Endothelial cell of hepatic sinusoid (primary cell): ENCODE measurements at regions not wholly inside any gene's neighbourhood (a gene's known extent, or its start where the extent isn't known, plus 50 kb on each side); places are given as distances from the start of the nearest gene placed in this dataset.

ENCODE experiments used
- in situ Hi-C: cut with HindIII; loops from 2 replicates; pipeline ENCODE4 v1.10.0; 2017; ENCODE audit warnings: low sequenced_read_pairs

DNA sequence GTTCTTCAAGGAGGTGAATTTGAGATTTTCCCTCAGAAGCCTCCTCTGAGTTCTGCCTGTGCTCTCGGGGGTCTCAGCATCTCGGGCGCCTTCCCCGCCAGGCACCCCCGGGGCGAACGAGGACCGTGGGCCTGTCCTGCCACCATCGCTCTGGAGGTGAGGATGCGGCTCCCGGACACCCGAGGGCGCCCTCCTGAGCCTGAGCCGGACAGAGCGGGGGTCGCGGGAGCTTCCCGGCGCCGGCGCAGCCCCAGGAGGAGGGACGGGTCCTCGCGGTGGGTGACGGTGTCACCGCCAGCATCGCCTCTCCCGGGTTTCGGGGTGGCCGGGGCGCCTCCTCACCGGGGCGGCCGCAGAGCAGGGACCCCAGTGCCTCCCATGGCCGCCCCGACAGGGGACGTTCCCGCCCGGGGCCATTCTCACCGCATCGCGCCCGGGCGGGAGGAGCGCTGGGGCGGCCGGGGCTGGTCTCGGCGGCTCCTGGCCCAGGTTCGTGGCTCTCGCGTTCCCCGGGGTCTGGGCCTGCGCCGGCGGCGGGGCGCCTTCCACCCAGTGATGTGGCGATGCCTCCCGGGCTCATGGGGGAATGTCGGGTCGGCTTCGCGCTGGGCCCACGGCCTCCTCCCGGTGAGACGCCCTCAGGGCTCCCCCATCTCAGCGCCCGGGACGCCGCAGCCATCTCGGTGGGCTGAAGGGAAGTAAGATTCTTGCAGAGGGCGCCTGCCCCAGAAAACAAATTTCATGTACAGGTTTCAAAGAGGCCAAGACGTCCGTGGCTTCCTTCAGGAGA, 210.5 kb downstream of the ERMARD start:
- in situ Hi-C loops = no loop called here

DNA sequence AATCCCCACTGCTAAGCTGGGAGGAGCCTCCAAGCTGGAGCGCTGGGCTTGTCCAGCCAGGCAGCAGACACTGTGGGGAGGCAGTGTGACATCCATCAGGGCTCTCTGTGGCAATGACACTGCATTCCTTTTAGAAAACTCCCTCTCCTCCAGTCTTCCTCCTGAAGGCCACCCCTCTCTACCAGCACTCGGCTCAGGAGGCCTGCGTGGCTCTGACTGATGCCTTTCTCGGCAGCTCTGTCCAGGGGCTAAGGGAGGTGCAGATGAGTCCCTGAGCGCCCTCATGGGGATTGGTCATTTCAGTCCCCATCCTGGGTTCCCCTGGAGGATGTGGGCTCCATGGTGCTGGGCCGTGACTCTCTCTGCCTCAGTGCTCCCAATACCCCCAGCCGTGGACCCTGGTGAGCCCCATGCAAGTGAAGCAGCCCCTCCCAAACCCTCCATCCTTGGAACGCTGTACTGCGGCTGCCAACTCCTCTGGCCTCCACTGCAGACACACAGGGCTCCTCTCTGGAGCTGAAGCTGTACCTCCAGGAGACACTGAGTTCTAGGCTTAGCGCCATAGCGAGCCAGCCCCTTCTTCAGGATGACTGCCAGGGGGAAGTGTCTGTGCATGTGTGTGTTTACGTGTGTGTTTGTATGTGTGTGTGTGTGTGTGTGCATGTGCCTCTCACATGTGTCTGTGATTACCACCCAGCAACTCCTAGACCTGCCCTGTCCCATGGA, 209.6 kb downstream of the ERMARD start:
- in situ Hi-C loops = no loop called here

DNA sequence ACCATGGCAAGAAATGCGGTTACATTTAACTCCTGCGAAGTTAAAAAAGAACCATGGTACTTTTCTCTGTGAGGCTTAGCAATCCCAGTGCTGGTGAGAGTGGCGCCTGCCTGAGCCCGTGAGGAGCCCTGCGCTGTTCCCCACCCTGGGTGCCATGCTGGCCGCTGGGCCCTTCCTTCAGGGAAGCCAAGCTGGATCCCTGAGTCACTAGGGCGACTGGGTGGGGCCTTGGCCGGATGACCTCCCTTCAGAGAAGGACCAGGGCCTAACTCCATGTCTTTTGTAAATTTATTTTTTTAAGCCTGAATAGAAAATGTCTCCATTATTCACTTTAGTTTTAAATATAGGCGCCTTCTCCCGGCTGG, 209.1 kb downstream of the ERMARD start:
- in situ Hi-C loops = no loop called here

DNA sequence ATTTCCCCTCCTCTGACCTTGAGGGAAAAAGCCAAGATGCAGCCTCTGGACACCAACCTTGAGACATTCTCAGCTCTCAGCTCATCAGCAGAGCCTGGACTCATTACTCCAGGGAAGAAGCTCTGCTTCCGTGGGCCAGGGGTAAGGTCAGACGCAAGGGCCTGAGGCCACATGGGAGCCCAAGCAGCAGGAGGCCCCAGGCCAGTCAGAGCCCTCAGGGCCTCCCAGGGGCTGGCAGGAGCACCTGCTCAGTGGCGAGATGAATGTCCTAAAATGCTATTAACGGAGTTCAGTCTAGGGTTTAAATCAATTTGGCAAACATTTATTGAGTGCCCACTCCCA, 208.6 kb downstream of the ERMARD start:
- in situ Hi-C loops = no loop called here

DNA sequence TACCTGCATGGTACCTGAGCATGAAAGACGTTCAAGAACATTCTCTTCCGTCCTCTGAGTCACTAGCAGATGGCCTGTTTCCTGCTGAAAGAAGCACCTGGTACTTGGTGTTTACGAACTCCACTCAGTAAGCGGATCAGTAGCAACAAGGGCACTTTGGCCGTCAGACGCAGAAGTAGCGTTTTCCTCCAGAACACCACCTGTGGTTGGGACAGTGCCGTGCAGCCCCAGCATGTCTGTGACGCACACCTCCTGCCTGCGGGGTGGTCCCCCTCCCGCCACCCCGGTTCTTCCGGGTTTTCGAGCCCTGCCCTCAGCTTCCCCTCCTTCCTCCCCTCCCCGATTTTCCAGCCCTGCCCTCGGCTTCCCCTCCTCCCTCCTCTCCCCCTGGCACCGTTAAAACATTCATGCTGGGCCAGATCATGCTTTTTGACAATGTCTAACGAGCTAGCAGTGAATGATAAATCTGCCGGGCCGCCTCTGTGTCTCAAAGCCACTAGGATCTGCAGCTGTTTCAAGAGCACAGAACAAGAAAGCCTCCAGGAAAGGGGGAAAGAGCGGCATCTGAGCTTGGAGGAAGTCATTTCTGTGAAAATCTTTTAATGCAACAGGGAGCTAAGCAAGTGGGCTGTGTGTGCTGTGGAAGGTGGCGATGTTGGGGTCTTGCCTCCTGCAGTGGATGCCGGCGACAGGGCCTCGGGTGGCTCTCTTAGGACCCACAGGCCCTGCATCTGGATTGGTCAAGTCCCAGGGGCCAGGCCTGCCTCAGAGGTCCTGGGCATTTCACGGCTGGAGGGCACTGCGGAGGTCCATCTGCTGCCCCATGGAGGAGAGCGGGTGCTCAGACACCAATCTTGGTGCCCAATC, 207.9 kb downstream of the ERMARD start:
- in situ Hi-C loops = no loop called here

DNA sequence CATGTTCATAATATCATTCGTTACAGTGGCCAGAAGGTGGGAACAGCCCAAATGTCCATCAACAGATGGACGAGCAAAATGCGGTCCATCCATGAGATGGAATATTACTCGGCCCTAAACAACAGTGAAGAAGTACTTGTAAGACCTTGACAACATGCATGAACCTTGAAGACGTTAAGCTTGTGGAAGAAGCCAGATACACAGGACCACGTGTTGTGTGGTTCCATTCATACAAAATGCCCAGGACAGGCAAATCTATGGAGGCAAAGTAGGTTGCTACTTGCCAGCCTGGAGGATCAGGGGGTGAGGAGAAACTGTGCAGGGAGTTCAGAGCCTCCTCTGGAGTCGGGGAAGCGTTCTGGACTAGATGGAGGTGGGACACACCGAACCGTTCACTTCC, 207.1 kb downstream of the ERMARD start:
- in situ Hi-C loops = no loop called here

DNA sequence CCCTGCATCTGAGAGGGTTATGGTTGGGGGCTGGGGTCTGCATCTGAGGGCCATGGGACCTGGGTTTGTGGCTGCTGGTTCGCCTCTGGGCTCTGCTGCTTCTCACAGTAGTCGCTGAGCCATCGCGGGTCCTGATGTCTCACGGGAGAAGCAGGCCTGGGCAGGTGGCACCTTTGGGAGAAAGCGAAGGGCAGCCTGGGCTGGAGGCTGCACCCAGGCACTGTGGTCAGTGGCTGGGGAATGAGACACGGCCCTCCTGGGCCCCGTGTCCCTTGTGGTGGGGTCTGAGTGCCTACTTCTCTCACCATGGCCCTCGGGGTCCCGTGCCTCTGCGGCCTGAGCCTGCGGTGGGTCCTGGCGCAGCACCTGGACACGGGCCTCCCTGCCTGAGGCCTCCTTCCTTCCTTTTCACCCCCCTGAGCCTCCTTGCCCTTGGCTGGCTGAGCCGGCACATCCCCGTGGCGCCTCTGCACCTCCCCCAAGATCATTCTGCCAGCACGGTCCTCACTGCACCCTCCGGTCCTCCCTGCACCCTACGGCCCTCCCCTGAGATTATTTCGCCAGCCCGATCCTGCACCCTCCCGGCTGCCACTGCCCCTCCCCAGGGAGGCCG, 206.0 kb downstream of the ERMARD start:
- in situ Hi-C loops = no loop called here

DNA sequence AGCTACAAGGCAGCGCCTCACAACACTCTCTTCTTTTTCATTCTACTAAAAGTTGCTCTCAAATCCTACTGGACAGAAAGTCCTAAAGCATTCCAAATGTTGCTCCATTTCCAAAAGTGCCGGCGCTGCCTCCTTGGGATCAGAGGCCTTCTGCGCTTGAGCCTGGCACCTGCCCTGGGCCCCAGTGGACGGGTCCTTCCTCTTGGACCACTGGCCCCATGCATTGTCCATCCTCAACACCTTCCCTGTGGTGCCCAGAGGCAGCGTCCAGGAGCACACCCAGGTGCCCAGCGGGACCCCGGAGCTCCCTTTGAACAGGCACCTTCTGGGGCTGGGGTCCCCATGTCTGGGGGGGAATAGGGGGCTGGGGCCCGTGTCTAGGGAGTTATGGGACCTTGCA, 205.2 kb downstream of the ERMARD start:
- in situ Hi-C loops = no loop called here

DNA sequence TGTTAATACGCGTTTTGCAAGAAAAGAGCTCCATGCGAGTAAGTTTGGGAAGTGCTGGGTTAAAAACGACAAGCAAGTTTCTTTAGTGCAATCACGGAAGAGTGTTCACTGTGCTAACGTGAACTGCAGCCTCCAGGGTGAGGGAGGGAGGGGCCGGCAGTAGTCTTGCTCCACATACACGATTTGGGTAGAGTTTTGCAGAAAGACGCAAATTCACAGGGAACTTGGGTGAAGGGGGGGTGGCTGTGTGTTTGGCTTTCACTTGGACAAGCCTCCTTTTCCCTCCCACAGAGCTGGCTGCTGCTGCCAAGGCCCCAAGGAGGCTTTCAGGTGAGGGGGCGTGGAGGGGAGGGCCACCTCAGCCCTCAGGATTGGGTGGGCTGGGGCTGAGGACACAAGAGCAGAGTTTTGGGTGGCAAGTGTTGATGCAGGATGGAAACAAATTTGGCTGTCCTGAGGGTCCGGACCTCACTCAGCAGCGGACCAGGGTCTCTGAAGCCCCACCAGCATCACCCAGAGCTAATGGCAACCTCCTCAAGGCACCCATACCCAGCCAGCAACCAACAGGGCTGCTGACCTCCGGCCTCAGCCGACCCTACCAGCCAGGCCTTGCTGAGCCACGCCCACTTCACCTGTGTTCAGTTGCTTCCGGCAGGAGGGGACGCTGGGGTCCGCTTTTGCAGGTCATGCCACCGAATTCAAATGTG, 204.5 kb downstream of the ERMARD start:
- in situ Hi-C loops = no loop called here

DNA sequence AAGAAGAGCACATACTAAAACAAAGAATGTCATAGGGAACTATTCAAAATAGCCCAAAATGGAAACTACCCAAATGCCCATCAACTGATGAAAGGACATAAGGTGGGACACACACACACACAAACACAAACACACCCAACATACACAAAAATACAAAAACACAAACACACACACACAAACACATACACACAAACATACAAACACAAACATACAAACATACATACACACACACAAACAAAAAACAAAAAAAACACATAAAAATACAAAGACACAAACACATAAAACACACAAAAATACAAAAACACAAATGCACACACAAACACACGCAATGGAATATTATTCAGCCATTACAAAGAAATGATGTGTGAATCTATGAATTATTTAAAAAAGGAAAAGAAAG, 203.6 kb downstream of the ERMARD start:
- in situ Hi-C loops = no loop called here

DNA sequence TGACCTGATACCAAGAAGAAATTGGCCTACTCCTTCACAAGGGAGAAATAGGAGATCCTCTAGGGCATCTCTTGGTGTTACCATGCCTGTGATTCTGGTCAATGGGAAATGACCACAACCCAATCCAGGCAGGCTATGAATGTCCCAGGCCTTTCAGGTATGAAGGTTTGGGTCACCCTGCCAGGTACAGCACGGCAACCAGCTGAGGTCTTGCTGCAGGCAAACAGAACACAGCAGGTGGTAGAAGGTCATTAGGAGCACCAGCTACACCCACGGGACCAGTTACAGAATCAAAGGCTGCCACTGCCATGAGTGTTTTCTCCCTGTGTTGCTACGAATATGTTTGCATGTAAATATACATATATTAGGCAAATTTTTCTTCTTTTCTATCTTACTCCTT, 202.3 kb downstream of the ERMARD start:
- in situ Hi-C loops = no loop called here

DNA sequence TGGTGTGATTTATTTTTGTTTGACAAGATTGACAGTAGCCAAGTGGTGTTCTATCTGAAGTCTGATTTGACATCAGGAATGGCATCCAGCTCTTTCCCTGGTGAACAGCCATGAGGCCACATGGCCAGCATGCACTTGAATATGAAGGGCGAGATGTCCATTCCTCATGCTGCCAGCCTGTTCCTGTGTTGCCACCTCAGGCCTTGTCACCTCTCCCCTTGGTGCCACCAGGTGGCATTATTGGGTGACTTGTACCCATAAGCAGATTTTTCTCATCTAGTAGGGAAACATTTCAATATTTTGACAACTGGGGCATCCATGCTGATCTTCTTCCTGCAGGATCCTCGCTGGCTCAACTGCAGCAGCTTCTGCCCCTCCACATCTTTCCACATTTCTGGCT, 199.1 kb downstream of the ERMARD start:
- in situ Hi-C loops = no loop called here

DNA sequence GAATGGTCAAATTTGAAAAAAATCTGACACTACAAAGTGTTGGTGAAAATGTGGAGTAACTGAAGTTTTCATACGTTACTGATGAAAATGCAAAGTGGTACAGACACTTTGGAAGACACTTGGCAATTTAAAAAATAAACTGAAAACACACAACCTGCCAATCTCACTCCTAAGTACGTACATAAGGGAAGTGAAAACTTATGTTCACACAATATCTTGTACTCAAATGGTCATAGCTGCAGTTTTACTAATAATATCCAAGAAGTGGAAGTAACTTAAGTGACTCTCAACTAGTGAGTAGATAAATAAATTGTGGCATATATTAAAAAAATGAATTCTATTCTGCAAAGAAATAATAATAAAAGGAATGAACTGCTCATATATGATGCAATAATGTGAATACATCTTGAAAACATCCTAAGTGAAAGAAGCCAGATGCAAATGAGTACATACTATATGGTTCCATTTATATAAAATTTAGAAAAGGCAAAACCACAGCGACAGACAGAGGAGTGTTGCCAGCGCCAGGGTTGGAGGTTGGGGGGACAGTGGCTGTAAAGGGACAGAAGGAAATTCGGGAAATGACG, 198.2 kb downstream of the ERMARD start:
- in situ Hi-C loops = no loop called here

DNA sequence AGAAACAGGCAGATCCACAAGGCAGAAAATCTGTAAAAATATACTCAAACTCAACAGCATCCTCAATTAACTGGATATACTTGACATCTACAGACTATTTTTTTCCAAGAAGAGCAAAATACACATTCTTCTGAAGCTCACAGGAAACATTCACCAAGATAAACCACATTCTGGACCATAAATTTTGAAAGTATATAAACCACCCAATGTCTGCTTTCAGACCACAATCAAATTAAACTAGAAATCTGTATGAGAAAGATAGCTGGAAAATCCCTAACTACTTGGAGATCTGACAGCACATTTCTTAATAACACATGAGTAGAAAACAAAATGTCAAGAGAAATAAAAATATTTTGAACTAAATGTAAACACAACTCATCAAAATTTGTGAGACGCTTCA, 195.5 kb downstream of the ERMARD start:
- in situ Hi-C loops = no loop called here

DNA sequence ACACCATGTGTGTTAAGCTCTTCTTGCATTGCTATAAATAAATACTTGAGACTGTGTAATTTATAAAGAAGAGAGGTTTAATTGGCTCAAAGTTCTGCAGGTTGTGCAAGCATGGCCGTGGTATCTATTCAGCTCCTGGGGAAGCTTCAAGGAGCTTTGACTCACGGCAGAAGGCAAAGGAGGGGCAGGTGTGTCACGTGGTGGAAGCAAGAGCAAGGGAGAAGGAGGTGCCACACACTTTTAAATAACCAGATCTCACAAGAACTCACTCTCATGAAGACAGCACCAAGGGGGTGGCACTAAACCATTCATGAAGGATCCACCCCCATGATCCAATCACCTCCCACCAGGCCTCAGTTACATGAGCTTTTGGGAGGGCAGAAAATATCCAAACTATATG, 193.7 kb downstream of the ERMARD start:
- in situ Hi-C loops = no loop called here

DNA sequence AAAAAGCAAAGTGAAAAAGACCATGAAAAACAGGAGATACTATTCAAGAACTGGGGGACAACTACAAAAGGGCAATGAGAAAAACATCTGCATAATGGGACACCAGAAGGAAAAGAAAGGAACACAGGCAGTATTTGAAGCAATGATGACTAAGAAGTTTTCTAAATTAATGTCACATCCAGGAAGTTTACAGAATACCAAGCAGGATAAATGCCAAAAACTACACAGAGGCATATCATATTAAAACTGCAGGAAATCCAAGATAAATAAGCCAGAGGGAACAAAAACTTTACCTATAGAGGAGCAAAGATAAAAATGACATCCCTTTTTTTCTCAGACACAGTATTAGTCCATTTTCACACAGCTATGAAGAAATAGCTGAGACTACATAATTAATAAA, 193.0 kb downstream of the ERMARD start:
- in situ Hi-C loops = no loop called here

DNA sequence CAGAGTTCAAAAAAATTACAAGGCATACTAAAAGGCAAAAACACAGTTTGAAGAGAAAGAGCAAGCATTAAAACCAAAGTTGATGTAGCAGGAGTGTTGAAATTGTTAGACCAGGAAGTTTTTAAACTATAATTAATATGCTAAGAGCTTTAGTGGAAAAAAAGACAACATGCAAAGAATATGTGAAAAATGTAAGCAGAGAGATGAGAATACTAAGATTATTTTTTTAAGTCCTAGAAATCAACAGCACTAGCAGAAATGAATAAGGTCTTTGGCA, 192.6 kb downstream of the ERMARD start:
- in situ Hi-C loops = no loop called here

DNA sequence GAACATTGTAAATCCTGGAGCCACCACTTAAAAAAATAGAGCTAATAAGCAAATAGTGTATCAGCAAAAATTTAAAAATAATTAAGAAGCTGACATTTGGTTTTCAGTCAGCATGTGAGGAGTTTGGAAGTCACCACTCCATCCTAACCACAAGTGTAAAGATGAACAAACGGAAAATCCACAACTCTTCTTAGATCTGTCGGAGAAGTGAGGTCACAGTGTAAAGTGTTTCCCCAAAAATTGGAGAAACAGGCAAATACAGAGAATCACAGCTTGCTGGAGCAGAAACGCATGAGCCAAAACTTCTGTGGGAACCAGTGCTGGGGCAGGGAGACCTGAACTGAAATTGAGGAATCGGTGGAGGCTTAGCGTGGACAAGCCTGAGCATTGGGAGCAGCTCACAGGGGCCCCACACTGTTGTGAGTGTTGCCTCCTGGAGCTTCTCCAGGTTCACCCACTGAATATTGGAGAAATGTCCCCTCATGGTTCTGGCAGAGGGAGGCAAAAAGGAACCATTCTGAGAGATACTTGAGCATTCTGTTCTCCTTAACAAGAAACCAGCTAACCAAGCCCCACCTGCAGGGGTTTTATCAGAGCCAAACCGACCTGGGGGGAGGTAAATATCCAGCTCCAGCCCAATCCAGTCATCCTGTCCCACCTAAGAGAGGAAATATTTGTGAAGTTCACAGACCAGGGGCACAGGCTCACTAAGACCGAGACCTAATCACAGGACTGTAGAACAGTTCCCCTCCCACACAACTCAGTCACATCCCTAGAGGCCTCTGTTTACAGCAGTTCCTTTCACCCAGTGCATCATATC, 192.0 kb downstream of the ERMARD start:
- in situ Hi-C loops = no loop called here

DNA sequence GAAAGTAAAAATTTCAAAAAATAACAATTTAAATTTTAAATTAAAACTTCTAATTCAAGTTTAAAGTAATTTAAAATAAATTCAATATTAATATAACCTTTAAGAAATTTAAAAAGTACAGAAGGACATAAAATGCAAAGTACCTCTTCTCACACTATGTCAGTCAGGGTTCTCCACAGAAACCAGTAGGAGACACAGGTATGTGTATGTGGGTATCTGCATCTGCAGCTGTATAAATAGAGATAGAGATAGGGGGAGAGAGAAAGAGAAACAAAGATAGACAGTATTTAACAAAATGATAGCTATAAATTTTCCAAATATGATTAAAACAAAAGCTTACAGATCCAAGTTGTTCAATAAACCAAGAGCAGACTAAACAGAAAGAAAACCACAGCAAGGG, 190.8 kb downstream of the ERMARD start:
- in situ Hi-C loops = no loop called here
